HCT116 (cell line): ENCODE measurements at regions not wholly inside any gene's neighbourhood (a gene's known extent, or its start where the extent isn't known, plus 50 kb on each side); places are given as distances from the start of the nearest gene placed in this dataset.

Source experiments
- ATAC-seq: fragments of 200-7000 bp; cut with Tn5 transposase; 2 replicates; pipeline ENCODE4 v1.9.1; 2020; ENCODE audit warnings: mild to moderate bottlenecking, moderate library complexity
- BruUV-seq: library from RNA; stranded (reverse); fragments of 400-500 nt; replicated peaks from 2 replicates; lab custom pipeline; 2021; lab: Mats Ljungman, UMichigan
- CTCF ChIA-PET: fragments of 300-600 bp; sonication (Branson Sonifier 250); formaldehyde crosslinking; loops from one replicate; lab custom pipeline; 2021; ENCODE audit warnings: antibody characterized with exemption; lab: Charles Lee
- POLR2A ChIA-PET: fragments of 300-600, 350-600 bp; sonication (Branson Sonifier 250); formaldehyde crosslinking; loops from one replicate; lab custom pipeline; 2021; ENCODE audit warnings: antibody characterized with exemption; lab: Charles Lee
- RAD21 ChIA-PET, 2 experiments: fragments of 300-600 bp; sonication (Branson Sonifier 250); formaldehyde crosslinking; loops; one replicate each; lab custom pipeline; 2023; ENCODE audit warnings: low total read pairs in 2 of 2; ENCODE audit not compliant: uncharacterized antibody in 2 of 2, unreplicated experiment in 2 of 2, low non-redundant PET in 1 of 2; lab: Charles Lee
- DNase-seq: peaks from one replicate; pipeline ENCODE4 v3.0.0-alpha.2; 2010; ENCODE audit warnings: low read depth, low spot score
- H2AFZ ChIP-seq: fragments of 200-600 bp; shearing (Covaris generic), sonication (generic); 2 replicates; pipeline ENCODE4 v1.6.1; 2017; ENCODE audit warnings: low read depth, mixed run types, mixed read lengths, antibody characterized with exemption, low read length; ENCODE audit not compliant: poor library complexity, severe bottlenecking
- H3K27ac ChIP-seq: 2 replicates; pipeline ENCODE4 v1.5.1; 2012; ENCODE audit warnings: low read depth, low read length
- H3K27me3 ChIP-seq: fragments of 200-600 bp; sonication (generic); 2 replicates; pipeline ENCODE4 v1.6.1; 2016; ENCODE audit warnings: mixed run types, low read length, mixed read lengths; ENCODE audit not compliant: insufficient read depth
- H3K36me3 ChIP-seq, 2 experiments: fragments of 200-500 bp in 1 of 2; fragments of 200-600 bp in 1 of 2; sonication (Bioruptor generic) in 1 of 2; sonication (generic) in 1 of 2; 2 replicates each; pipeline versions ENCODE4 v1.5.1 to v1.6.1; 2014 to 2016; ENCODE audit warnings: low read length in 2 of 2, inconsistent platforms in 1 of 2, mixed read lengths in 1 of 2, mixed run types in 1 of 2; ENCODE audit not compliant: insufficient read depth in 2 of 2, control insufficient read depth in 1 of 2
- H3K4me1 ChIP-seq, 2 experiments: fragments of 200-600 bp in 1 of 2; sonication (generic) in 1 of 2; 2 replicates each; pipeline versions ENCODE4 v1.5.1 to v1.6.1; 2012 to 2017; ENCODE audit warnings: low read length in 2 of 2, inconsistent platforms in 1 of 2, mild to moderate bottlenecking in 1 of 2, mixed read lengths in 1 of 2, mixed run types in 1 of 2, moderate library complexity in 1 of 2; ENCODE audit not compliant: insufficient read depth in 2 of 2, control insufficient read depth in 1 of 2
- H3K4me2 ChIP-seq: fragments of 200-600 bp; sonication (generic); 2 replicates; pipeline ENCODE4 v1.6.1; 2017; ENCODE audit warnings: mixed run types, low read length, mixed read lengths
- H3K4me3 ChIP-seq, 2 experiments: fragments of 200-600 bp in 1 of 2; sonication (generic) in 1 of 2; replicated peaks in 1 of 2; 2 replicates each; pipeline ENCODE4 v1.5.1; 2011 to 2016; ENCODE audit warnings: low read length in 2 of 2, control low read depth in 1 of 2, low read depth in 1 of 2, mild to moderate bottlenecking in 1 of 2, mixed read lengths in 1 of 2, mixed run types in 1 of 2
- H3K79me2 ChIP-seq: fragments of 200-600 bp; sonication (generic); 2 replicates; pipeline ENCODE4 v1.6.1; 2017; ENCODE audit warnings: mild to moderate bottlenecking, mixed run types, low read length, moderate library complexity, mixed read lengths; ENCODE audit not compliant: insufficient read depth
- H3K9ac ChIP-seq: fragments of 200-600 bp; sonication (generic); 2 replicates; pipeline ENCODE4 v1.6.1; 2016; ENCODE audit warnings: low read length, mixed read lengths
- H3K9me2 ChIP-seq: fragments of 200-600 bp; sonication (generic), shearing (Covaris generic); 2 replicates; pipeline ENCODE4 v1.6.1; 2017; ENCODE audit warnings: mixed run types, mild to moderate bottlenecking, moderate library complexity; ENCODE audit not compliant: insufficient read depth
- H3K9me3 ChIP-seq, 2 experiments: fragments of 200-500 bp in 1 of 2; fragments of 200-600 bp in 1 of 2; sonication (Bioruptor generic) in 1 of 2; sonication (generic) in 1 of 2; 2 replicates each; pipeline ENCODE4 v1.6.1; 2014 to 2017; ENCODE audit warnings: low read length in 2 of 2, mixed read lengths in 2 of 2, inconsistent platforms in 1 of 2, low read depth in 1 of 2, mild to moderate bottlenecking in 1 of 2, mixed run types in 1 of 2, moderate library complexity in 1 of 2; ENCODE audit not compliant: control insufficient read depth in 1 of 2, insufficient read depth in 1 of 2
- H4K20me1 ChIP-seq: fragments of 200-600 bp; sonication (generic), shearing (Covaris generic); 2 replicates; pipeline ENCODE4 v1.6.1; 2017; ENCODE audit warnings: mixed run types, mild to moderate bottlenecking, moderate library complexity; ENCODE audit not compliant: insufficient read depth
- ATF3 ChIP-seq: IDR thresholded peaks from 2 replicates; pipeline ENCODE4 v1.6.1; 2012
- CBX3 ChIP-seq: IDR thresholded peaks from 2 replicates; pipeline ENCODE4 v1.6.1; 2012; ENCODE audit warnings: low read depth
- EGR1 ChIP-seq: IDR thresholded peaks from 2 replicates; pipeline ENCODE4 v1.6.1; 2012; ENCODE audit warnings: low read depth
- ELF1 ChIP-seq: IDR thresholded peaks from 2 replicates; pipeline ENCODE4 v1.6.1; 2012; ENCODE audit warnings: low read depth, borderline replicate concordance
- EZH2 ChIP-seq: fragments of 200-600 bp; sonication (generic); IDR thresholded peaks from 2 replicates; pipeline ENCODE4 v1.6.1; 2017; ENCODE audit warnings: antibody characterized with exemption, mixed run types
- EZH2phosphoT487 ChIP-seq: fragments of 200-600 bp; IDR thresholded peaks from 2 replicates; pipeline ENCODE4 v1.6.1; 2018; ENCODE audit warnings: antibody characterized with exemption, borderline replicate concordance
- FOSL1 ChIP-seq: IDR thresholded peaks from 2 replicates; pipeline ENCODE4 v1.6.1; 2012; ENCODE audit warnings: low read depth
- JUND ChIP-seq: IDR thresholded peaks from 2 replicates; pipeline ENCODE4 v1.6.1; 2012
- MAX ChIP-seq: IDR thresholded peaks from 2 replicates; pipeline ENCODE4 v1.6.1; 2012
- POLR2AphosphoS5 ChIP-seq: IDR thresholded peaks from 2 replicates; pipeline ENCODE4 v1.6.1; 2011; ENCODE audit warnings: mild to moderate bottlenecking, low read depth, low read length, moderate library complexity
- REST ChIP-seq: IDR thresholded peaks from 2 replicates; pipeline ENCODE4 v1.6.1; 2012; ENCODE audit warnings: low read depth
- SIN3A ChIP-seq: IDR thresholded peaks from 2 replicates; pipeline ENCODE4 v1.6.1; 2012; ENCODE audit warnings: low read depth
- SP1 ChIP-seq: IDR thresholded peaks from 2 replicates; pipeline ENCODE4 v1.6.1; 2012; ENCODE audit warnings: low read depth
- SRF ChIP-seq: IDR thresholded peaks from 2 replicates; pipeline ENCODE4 v1.6.1; 2012; ENCODE audit warnings: low read depth
- YY1 ChIP-seq: IDR thresholded peaks from 2 replicates; pipeline ENCODE4 v1.6.1; 2011; ENCODE audit warnings: low read length, low read depth, moderate library complexity, mild to moderate bottlenecking; ENCODE audit not compliant: insufficient replicate concordance; ENCODE audit errors: extremely low read depth
- ZFX ChIP-seq: fragments of 450-650 bp; IDR thresholded peaks from 2 replicates; pipeline ENCODE4 v1.6.1; 2017
- ZNF274 ChIP-seq: fragments of 200-500 bp; sonication (Bioruptor generic); IDR thresholded peaks from 2 replicates; pipeline ENCODE4 v1.6.1; 2014; ENCODE audit warnings: mild to moderate bottlenecking, low read depth, low read length, inconsistent platforms
- intact Hi-C: fragments of 100-400 bp; cut with micrococcal nuclease; formaldehyde crosslinking; loops from 2 replicates; pipeline ENCODE4 v1.10.0; 2022

- Histone ChIP-seq H3K9me2 (no peaks in the 10 kb centered on the region), H3K79me2 (no peaks in the 10 kb centered on the region), H3K4me1 (no peaks in the 10 kb centered on the region), H3K4me3 (no peak overlapping the region), H3K27me3 (no peaks in the 10 kb centered on the region), H3K36me3 (no peaks in the 10 kb centered on the region), H2AFZ (no peak overlapping the region), H3K9me3 (no peaks in the 10 kb centered on the region), H3K9ac (no peak overlapping the region), H3K4me2 (no peak overlapping the region), H4K20me1 (no peaks in the 10 kb centered on the region), H3K27ac (no peak overlapping the region)
- no TSS peak for BruUV-seq
- intact Hi-C loops = no loop called here
- RAD21 ChIA-PET = no interaction called here
- no peak for ATAC-seq
- POLR2A ChIA-PET = no interaction called here
- TF ChIP-seq SIN3A = no peak
- TF ChIP-seq YY1 = no peak
- no peak for TF ChIP-seq EGR1
- TF ChIP-seq POLR2AphosphoS5 = no peak
- TF ChIP-seq FOSL1 = no peak
- no peak for TF ChIP-seq MAX
- no peak for TF ChIP-seq ELF1
- TF ChIP-seq SRF = no peak
- no peak for TF ChIP-seq ZNF274
- no peak for TF ChIP-seq SP1
- no peak for DNase-seq
- CTCF ChIA-PET = no interaction called here
Measured at GRCh38 chr12:91871751-91872150, 273.9 kb downstream of the BTG1 start.

GRCh38 chr12:91870872-91871707 is 274.6 kb downstream of the BTG1 start:
- no peak for DNase-seq
- intact Hi-C loops = no loop called here
- H3K27me3 ChIP-seq = no peaks in the 10 kb centered on the region
- H3K4me1 ChIP-seq = no peaks in the 10 kb centered on the region
- no peak overlapping the region for H3K4me3 ChIP-seq
- ChIA-PET POLR2A (no interaction called here), CTCF (no interaction called here), RAD21 (no interaction called here)
- H3K27ac ChIP-seq = no peak overlapping the region
- no peak for TF ChIP-seq ZFX
- TF ChIP-seq EZH2phosphoT487 = no peak
- no peak for TF ChIP-seq SRF
- TF ChIP-seq JUND = no peak
- TF ChIP-seq REST = no peak
- TF ChIP-seq ATF3 = no peak
- TF ChIP-seq MAX = no peak
- no peak for TF ChIP-seq CBX3
- TF ChIP-seq EZH2 = no peak
- no peak overlapping the region for H3K4me2 ChIP-seq
- H4K20me1 ChIP-seq = no peaks in the 10 kb centered on the region
- no peak overlapping the region for H3K9ac ChIP-seq
- BruUV-seq = no TSS peak
- no peaks in the 10 kb centered on the region for H3K36me3 ChIP-seq
- no peaks in the 10 kb centered on the region for H3K9me3 ChIP-seq
- H2AFZ ChIP-seq = no peak overlapping the region
- H3K79me2 ChIP-seq = no peaks in the 10 kb centered on the region
- no peaks in the 10 kb centered on the region for H3K9me2 ChIP-seq
- no peak for ATAC-seq
